ENCODE measurements at regions not wholly inside any gene's neighbourhood (a gene's known extent, or its start where the extent isn't known, plus 50 kb on each side); places are given as distances from the start of the nearest gene placed in this dataset.

DNA sequence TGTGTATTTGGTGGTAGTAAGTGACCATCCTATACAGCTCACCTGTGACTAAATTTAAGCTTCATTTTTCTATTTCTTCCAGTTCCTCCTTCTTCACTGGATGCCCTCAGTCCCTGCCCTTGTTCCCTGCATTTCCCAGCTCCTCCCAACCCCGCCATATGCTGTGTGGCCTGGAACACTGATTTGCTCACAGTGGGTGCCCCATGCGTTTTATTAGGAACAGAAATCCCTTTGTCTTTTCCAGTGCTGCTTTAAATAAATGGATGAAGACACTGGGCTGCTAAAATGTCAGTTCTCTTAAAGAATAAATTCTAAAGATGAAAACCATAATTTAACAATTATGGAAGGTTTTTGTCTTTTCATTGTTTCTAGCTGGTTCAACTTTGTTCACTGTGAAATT is 477.3 kb downstream of the DCDC2C start:
- TF ChIP-seq POLR2A (IDR thresholded peaks at IDR 0.05) (no peak), CTCF (IDR thresholded peaks at IDR 0.05) (no peak), POLR2AphosphoS5 (IDR thresholded peaks at IDR 0.05) (no peak)

Measured in breast epithelium (tissue), 3 donors.